ENCODE measurements at regions not wholly inside any gene's neighbourhood (a gene's known extent, or its start where the extent isn't known, plus 50 kb on each side); places are given as distances from the start of the nearest gene placed in this dataset.

DNA sequence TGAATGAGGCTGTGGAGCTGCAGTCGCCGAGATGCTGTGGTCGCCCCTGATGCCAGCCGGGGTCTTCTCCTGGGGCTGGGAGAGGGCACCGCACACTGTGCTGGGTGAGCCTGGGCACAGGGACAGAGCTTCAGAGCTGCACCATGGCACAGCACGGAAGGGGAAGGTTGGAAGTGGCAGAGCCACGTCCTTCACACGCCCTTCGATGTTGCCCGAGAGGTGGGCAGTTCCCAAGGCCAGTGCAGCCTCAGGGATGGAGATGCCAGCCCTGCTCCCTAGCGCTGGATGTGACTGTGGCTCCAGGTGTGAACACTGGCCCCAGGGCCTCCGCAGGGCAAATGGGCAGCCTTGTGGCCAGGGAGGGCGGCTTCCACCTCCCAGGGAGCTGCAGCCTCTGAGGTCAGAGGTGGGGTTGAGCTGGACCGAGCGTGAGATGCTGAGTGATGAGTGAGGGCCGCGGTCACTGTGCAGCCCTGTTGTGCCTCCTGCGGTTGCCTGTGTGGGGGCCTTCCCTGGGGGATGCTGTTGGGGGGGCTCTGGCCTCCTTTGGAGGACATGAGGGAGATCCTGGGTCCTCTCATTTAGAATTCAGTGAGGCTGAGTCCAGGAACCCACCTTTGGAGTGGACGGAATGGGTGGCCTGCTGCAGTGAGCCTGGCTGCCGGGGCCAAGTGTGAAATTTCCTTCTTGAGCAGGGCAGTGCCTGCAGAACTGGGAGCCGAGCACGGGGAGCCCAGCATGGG is 1090.0 kb downstream of the BRD1 start:
- TF ChIP-seq ARNTL (CRISPR knock-in tag; IDR thresholded peaks at IDR 0.05; ENCODE audit: borderline replicate concordance, low read depth): no peak
- TF ChIP-seq ZNF565 (CRISPR knock-in tag; conservative IDR thresholded peaks at IDR 0.05; ENCODE audit: low read depth): no peak
- no peak for TF ChIP-seq OSR1 (CRISPR knock-in tag; IDR thresholded peaks at IDR 0.05)
- no peak for TF ChIP-seq ZFP30 (CRISPR knock-in tag; IDR thresholded peaks at IDR 0.05)
- TF ChIP-seq ZFP3 (CRISPR knock-in tag; IDR thresholded peaks at IDR 0.05): no peak
- no peak for TF ChIP-seq PPARA (CRISPR knock-in tag; IDR thresholded peaks at IDR 0.05; ENCODE audit: borderline replicate concordance)
- no peak for TF ChIP-seq PATZ1 (CRISPR knock-in tag; IDR thresholded peaks at IDR 0.05; ENCODE audit: borderline replicate concordance)
- TF ChIP-seq, protein P1, sequence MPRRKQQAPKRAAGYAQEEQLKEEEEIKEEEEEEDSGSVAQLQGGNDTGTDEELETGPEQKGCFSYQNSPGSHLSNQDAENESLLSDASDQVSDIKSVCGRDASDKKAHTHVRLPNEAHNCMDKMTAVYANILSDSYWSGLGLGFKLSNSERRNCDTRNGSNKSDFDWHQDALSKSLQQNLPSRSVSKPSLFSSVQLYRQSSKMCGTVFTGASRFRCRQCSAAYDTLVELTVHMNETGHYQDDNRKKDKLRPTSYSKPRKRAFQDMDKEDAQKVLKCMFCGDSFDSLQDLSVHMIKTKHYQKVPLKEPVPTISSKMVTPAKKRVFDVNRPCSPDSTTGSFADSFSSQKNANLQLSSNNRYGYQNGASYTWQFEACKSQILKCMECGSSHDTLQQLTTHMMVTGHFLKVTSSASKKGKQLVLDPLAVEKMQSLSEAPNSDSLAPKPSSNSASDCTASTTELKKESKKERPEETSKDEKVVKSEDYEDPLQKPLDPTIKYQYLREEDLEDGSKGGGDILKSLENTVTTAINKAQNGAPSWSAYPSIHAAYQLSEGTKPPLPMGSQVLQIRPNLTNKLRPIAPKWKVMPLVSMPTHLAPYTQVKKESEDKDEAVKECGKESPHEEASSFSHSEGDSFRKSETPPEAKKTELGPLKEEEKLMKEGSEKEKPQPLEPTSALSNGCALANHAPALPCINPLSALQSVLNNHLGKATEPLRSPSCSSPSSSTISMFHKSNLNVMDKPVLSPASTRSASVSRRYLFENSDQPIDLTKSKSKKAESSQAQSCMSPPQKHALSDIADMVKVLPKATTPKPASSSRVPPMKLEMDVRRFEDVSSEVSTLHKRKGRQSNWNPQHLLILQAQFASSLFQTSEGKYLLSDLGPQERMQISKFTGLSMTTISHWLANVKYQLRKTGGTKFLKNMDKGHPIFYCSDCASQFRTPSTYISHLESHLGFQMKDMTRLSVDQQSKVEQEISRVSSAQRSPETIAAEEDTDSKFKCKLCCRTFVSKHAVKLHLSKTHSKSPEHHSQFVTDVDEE (CRISPR knock-in tag; IDR thresholded peaks at IDR 0.05): no peak

Data from SK-N-SH treated with all-trans-retinoic acid at 6 μM for 48 hours (cell line).